Panc1 (cell line): ENCODE measurements at regions not wholly inside any gene's neighbourhood (a gene's known extent, or its start where the extent isn't known, plus 50 kb on each side); places are given as distances from the start of the nearest gene placed in this dataset.
A peak's percentile ranks its signal among the peaks of the same experiment; 100 is the strongest.
"Not testable (repeated sequence)": the region's sequence is repeated elsewhere in the genome, so short reads cannot be mapped to it uniquely, and the experiment has no call there.

Experiments
- ATAC-seq: fragments of 200-7000 bp; cut with Tn5 transposase; 2 replicates; pipeline ENCODE4 v1.9.1; 2020; ENCODE audit warnings: mild to moderate bottlenecking, moderate library complexity
- BruUV-seq: library from RNA; stranded (reverse); fragments of 400-500 nt; replicated peaks from 2 replicates; lab custom pipeline; 2021; lab: Mats Ljungman, UMichigan
- CTCF ChIA-PET: fragments of 300-600 bp; sonication (Branson Sonifier 250); formaldehyde crosslinking; loops from one replicate; lab custom pipeline; 2022; ENCODE audit warnings: antibody characterized with exemption; lab: Charles Lee
- POLR2A ChIA-PET: fragments of 300-600 bp; sonication (Branson Sonifier 250); formaldehyde crosslinking; loops from one replicate; lab custom pipeline; 2022; ENCODE audit warnings: antibody characterized with exemption; lab: Charles Lee
- DNase-seq: peaks from one replicate; pipeline ENCODE4 v3.0.0-alpha.2; 2010; ENCODE audit warnings: low read depth, low spot score
- H3K27ac ChIP-seq: 2 replicates; pipeline ENCODE4 v1.5.1; 2011; ENCODE audit warnings: mild to moderate bottlenecking, low read length, inconsistent platforms
- H3K27me3 ChIP-seq: fragments of 200-500 bp; sonication (Bioruptor generic); 2 replicates; pipeline ENCODE4 v1.6.0; 2014; ENCODE audit warnings: low read length, inconsistent platforms; ENCODE audit not compliant: control insufficient read depth, insufficient read depth
- H3K36me3 ChIP-seq: fragments of 200-500 bp; sonication (Bioruptor generic); 2 replicates; pipeline ENCODE4 v1.5.1; 2014; ENCODE audit warnings: inconsistent platforms, mild to moderate bottlenecking, low read length, moderate library complexity; ENCODE audit not compliant: control insufficient read depth, insufficient read depth
- H3K4me1 ChIP-seq: 2 replicates; pipeline ENCODE4 v1.5.1; 2011; ENCODE audit warnings: inconsistent platforms, mild to moderate bottlenecking, low read length, moderate library complexity; ENCODE audit not compliant: control insufficient read depth, insufficient read depth
- H3K4me3 ChIP-seq, 2 experiments: 2 replicates each; pipeline ENCODE4 v1.5.1; 2011 to 2012; ENCODE audit warnings: low read depth in 2 of 2, low read length in 2 of 2, mild to moderate bottlenecking in 2 of 2, inconsistent platforms in 1 of 2, moderate library complexity in 1 of 2
- H3K9me3 ChIP-seq: fragments of 200-500 bp; sonication (Bioruptor generic); 2 replicates; pipeline ENCODE4 v1.5.1; 2014; ENCODE audit warnings: low read depth, mild to moderate bottlenecking, inconsistent platforms, low read length, moderate library complexity; ENCODE audit not compliant: control insufficient read depth, insufficient read depth
- POLR2AphosphoS5 ChIP-seq: IDR thresholded peaks from 2 replicates; pipeline ENCODE4 v1.6.1; 2012; ENCODE audit warnings: mild to moderate bottlenecking, low read depth, low read length, moderate library complexity
- SIN3A ChIP-seq: IDR thresholded peaks from 2 replicates; pipeline ENCODE4 v1.6.1; 2012; ENCODE audit warnings: low read depth, mild to moderate bottlenecking, low read length, moderate library complexity, borderline replicate concordance; ENCODE audit not compliant: insufficient read depth
- TCF7L2 ChIP-seq: IDR thresholded peaks from 2 replicates; pipeline ENCODE4 v1.6.1; 2011; ENCODE audit warnings: mild to moderate bottlenecking, low read depth, low read length, inconsistent platforms
- in situ Hi-C: cut with HindIII; loops from 2 replicates; pipeline ENCODE4 v1.10.0; 2016; ENCODE audit warnings: low sequenced_read_pairs, low pct_unique_long_range_greater_than_20kb
- intact Hi-C: fragments of 100-400 bp; cut with micrococcal nuclease; formaldehyde crosslinking; loops from one replicate; pipeline ENCODE4 v1.10.0; 2022; ENCODE audit not compliant: unreplicated experiment
- TF ChIP-seq, protein P1 (sequence below), 2 experiments: IDR thresholded peaks; 2 replicates each; pipeline ENCODE4 v1.6.1; 2011 to 2012; ENCODE audit warnings: low read depth in 2 of 2, control low read depth in 1 of 2, low read length in 1 of 2, mild to moderate bottlenecking in 1 of 2, moderate library complexity in 1 of 2; ENCODE audit not compliant: insufficient read depth in 1 of 2
- TF ChIP-seq, protein P2 (sequence below): fragments of 450-650 bp; IDR thresholded peaks from 2 replicates; pipeline ENCODE4 v1.5.1; 2017; ENCODE audit warnings: mild to moderate bottlenecking

- H3K27ac ChIP-seq, H3K4me3 ChIP-seq, intact Hi-C loops, POLR2A ChIA-PET, CTCF ChIA-PET, ATAC-seq, BruUV-seq, H3K9me3 ChIP-seq, H3K36me3 ChIP-seq, DNase-seq, H3K27me3 ChIP-seq: not testable (repeated sequence)
- in situ Hi-C loops, result loop anchor here (25.0 kb wide), 1 partner anchor 108 kb away; no protein-coding TSS in a partner anchor
- H3K4me1 ChIP-seq, result peaks cover 23% of the 10 kb centered on the region
Measured at GRCh38 chr6:157753801-157754200, 69.2 kb upstream of the SNX9 start.

DNA sequence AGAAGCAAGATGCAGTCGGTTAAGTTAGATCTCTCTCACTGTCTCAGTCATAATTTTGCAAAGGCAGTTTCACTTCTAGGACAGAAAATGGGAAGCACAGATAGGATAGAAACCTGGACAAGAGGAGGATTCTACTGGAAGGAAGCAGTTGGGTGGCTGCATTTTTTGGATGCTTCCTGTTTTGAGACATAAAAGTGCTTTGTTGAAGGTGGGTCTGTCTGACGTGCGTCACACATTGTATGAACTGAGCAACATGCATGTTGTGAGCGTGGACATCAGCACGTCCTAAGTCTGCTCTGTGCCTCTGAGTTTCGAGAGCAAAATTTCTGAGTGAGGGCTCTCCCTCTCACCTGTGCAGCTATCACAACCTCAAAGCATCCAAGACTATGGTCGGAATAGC, 68.7 kb upstream of the SNX9 start:
- no peaks in the 10 kb centered on the region for H3K36me3 ChIP-seq
- H3K27me3 ChIP-seq, result no peaks in the 10 kb centered on the region
- H3K4me1 ChIP-seq, result peaks cover 28% of the 10 kb centered on the region
- POLR2A ChIA-PET, result no interaction called here
- no peak overlapping the region for H3K27ac ChIP-seq
- no peaks in the 10 kb centered on the region; the same call in 1 of the 2 replicates for H3K9me3 ChIP-seq
- intact Hi-C loops, result no loop called here
- ATAC-seq (no peak), DNase-seq (no peak)
- BruUV-seq, result no TSS peak
- in situ Hi-C loops, result loop anchor here (25.0 kb wide), 1 partner anchor 108 kb away; no protein-coding TSS in a partner anchor
- TF ChIP-seq, protein P1, sequence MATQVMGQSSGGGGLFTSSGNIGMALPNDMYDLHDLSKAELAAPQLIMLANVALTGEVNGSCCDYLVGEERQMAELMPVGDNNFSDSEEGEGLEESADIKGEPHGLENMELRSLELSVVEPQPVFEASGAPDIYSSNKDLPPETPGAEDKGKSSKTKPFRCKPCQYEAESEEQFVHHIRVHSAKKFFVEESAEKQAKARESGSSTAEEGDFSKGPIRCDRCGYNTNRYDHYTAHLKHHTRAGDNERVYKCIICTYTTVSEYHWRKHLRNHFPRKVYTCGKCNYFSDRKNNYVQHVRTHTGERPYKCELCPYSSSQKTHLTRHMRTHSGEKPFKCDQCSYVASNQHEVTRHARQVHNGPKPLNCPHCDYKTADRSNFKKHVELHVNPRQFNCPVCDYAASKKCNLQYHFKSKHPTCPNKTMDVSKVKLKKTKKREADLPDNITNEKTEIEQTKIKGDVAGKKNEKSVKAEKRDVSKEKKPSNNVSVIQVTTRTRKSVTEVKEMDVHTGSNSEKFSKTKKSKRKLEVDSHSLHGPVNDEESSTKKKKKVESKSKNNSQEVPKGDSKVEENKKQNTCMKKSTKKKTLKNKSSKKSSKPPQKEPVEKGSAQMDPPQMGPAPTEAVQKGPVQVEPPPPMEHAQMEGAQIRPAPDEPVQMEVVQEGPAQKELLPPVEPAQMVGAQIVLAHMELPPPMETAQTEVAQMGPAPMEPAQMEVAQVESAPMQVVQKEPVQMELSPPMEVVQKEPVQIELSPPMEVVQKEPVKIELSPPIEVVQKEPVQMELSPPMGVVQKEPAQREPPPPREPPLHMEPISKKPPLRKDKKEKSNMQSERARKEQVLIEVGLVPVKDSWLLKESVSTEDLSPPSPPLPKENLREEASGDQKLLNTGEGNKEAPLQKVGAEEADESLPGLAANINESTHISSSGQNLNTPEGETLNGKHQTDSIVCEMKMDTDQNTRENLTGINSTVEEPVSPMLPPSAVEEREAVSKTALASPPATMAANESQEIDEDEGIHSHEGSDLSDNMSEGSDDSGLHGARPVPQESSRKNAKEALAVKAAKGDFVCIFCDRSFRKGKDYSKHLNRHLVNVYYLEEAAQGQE (IDR thresholded peaks at IDR 0.05; ENCODE audit: insufficient read depth in 1 of 2, low read depth in 2 of 2, low read length in 1 of 2), result no peak
- TF ChIP-seq SIN3A, result no peak
- TF ChIP-seq POLR2AphosphoS5, result no peak
- TF ChIP-seq TCF7L2, result no peak
- CTCF ChIA-PET, result no interaction called here
- no peak overlapping the region for H3K4me3 ChIP-seq

DNA sequence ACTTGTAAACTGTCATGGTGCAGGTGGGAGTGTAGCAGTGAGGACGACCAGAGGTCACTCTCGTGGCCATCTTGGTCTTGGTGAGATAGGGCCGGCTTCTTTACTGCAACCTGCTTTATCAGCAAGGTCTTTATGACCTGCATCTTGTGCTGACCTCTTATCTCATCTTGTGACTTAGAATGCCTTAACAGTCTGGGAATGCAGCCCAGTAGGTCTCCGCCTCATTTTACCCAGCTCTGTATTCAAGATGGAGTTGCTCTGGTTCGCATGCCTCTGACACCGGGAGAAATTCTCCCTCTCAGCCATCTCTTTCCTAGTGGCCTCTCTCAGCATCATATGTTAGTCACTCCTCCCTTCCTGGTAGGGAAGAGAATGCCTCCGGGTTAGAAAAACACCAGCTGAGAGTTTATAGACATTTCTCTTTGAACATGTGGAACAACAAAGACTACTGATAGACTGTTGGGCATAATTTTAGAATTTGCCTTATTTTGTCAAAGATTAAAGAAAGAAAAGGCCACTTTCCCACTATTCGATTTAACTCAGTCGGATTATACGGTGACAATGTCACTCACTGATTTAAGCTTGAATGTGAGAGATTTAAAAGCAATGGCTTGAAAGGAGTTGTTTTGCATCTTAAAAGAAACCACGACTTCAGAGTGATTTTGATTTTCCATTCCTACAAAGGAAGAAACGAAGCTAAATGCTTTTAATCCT, 67.9 kb upstream of the SNX9 start:
- Histone ChIP-seq H3K36me3 (no peaks in the 10 kb centered on the region), H3K27me3 (no peaks in the 10 kb centered on the region), H3K27ac (peak overlapping the region; percentile 69; the same call in 1 of the 2 replicates), H3K4me3 (no peak overlapping the region), H3K9me3 (no peaks in the 10 kb centered on the region; the same call in 1 of the 2 replicates), H3K4me1 (peaks cover 30% of the 10 kb centered on the region)
- no peak for DNase-seq
- ChIA-PET POLR2A (no interaction called here), CTCF (interaction anchor here (2.5 kb wide), 1 partner anchor 118 kb away, joined by 22 read pairs; no protein-coding TSS in a partner anchor)
- BruUV-seq, result no TSS peak
- ATAC-seq, result no peak
- TF ChIP-seq POLR2AphosphoS5 (no peak), SIN3A (no peak), TCF7L2 (no peak)
- TF ChIP-seq, protein P2, sequence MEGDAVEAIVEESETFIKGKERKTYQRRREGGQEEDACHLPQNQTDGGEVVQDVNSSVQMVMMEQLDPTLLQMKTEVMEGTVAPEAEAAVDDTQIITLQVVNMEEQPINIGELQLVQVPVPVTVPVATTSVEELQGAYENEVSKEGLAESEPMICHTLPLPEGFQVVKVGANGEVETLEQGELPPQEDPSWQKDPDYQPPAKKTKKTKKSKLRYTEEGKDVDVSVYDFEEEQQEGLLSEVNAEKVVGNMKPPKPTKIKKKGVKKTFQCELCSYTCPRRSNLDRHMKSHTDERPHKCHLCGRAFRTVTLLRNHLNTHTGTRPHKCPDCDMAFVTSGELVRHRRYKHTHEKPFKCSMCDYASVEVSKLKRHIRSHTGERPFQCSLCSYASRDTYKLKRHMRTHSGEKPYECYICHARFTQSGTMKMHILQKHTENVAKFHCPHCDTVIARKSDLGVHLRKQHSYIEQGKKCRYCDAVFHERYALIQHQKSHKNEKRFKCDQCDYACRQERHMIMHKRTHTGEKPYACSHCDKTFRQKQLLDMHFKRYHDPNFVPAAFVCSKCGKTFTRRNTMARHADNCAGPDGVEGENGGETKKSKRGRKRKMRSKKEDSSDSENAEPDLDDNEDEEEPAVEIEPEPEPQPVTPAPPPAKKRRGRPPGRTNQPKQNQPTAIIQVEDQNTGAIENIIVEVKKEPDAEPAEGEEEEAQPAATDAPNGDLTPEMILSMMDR, result no peak
- TF ChIP-seq, protein P1 (IDR thresholded peaks at IDR 0.05; ENCODE audit: insufficient read depth in 1 of 2, low read depth in 2 of 2, low read length in 1 of 2), result no peak
- in situ Hi-C loops (loop anchor here (25.0 kb wide), 1 partner anchor 107 kb away; no protein-coding TSS in a partner anchor), intact Hi-C loops (no loop called here)
